ENCODE measurements at regions not wholly inside any gene's neighbourhood (a gene's known extent, or its start where the extent isn't known, plus 50 kb on each side); places are given as distances from the start of the nearest gene placed in this dataset.

- ATAC-seq (ENCODE audit: low read depth in 2 of 2) (no peak), DNase-seq (peak in 1 of 3 donors; percentile 37)
- Mint-ChIP-seq H3K27me3 (no peaks in the 10 kb centered on the region), H3K4me3 (no peak overlapping the region), H3K27ac (no peak overlapping the region), H3K36me3 (no peaks in the 10 kb centered on the region), H3K9me3 (peaks cover 0 to 2% (median 0%) of the 10 kb centered on the region in 7 donors), H3K4me1 (no peaks in the 10 kb centered on the region)
- no peaks in the 10 kb centered on the region for H3K9me3 ChIP-seq (ENCODE audit: control insufficient read depth in 2 of 2, low read length in 2 of 2)
- no peaks in the 10 kb centered on the region for H3K27me3 ChIP-seq (ENCODE audit: control insufficient read depth, insufficient read depth, low read length)
- no peaks in the 10 kb centered on the region for H3K36me3 ChIP-seq (ENCODE audit: control insufficient read depth, insufficient read depth, low read length)
- H3K4me3 ChIP-seq (ENCODE audit: low read depth, low read length) = no peak overlapping the region
- H3K4me1 ChIP-seq (ENCODE audit: control insufficient read depth, insufficient read depth, low read length, poor library complexity, severe bottlenecking) = no peaks in the 10 kb centered on the region
- no peak overlapping the region for H3K27ac ChIP-seq (ENCODE audit: insufficient read depth, low read length, poor library complexity, severe bottlenecking)
Observed at GRCh38 chr3:64399205-64399800, 174.0 kb upstream of the PRICKLE2 start.

GRCh38 chr3:64398476-64398875 lies 173.2 kb upstream of the PRICKLE2 start:
- Histone ChIP-seq H3K27me3 (ENCODE audit: control insufficient read depth, insufficient read depth, low read length) (no peaks in the 10 kb centered on the region), H3K4me1 (ENCODE audit: control insufficient read depth, insufficient read depth, low read length, poor library complexity, severe bottlenecking) (no peaks in the 10 kb centered on the region), H3K36me3 (ENCODE audit: control insufficient read depth, insufficient read depth, low read length) (no peaks in the 10 kb centered on the region), H3K4me3 (ENCODE audit: low read depth, low read length) (no peak overlapping the region), H3K9me3 (ENCODE audit: control insufficient read depth in 2 of 2, low read length in 2 of 2) (no peaks in the 10 kb centered on the region), H3K27ac (ENCODE audit: insufficient read depth, low read length, poor library complexity, severe bottlenecking) (no peak overlapping the region)
- Mint-ChIP-seq H3K27ac (no peak overlapping the region), H3K4me1 (no peaks in the 10 kb centered on the region), H3K36me3 (no peaks in the 10 kb centered on the region), H3K27me3 (no peaks in the 10 kb centered on the region), H3K4me3 (no peak overlapping the region), H3K9me3 (peaks cover 0 to 2% (median 0%) of the 10 kb centered on the region in 7 donors)
- no peak for DNase-seq
- ATAC-seq (ENCODE audit: low read depth in 2 of 2) = no peak

- Histone ChIP-seq H3K36me3 (ENCODE audit: control insufficient read depth, insufficient read depth, low read length) (no peaks in the 10 kb centered on the region), H3K9me3 (ENCODE audit: control insufficient read depth in 2 of 2, low read length in 2 of 2) (no peaks in the 10 kb centered on the region), H3K27ac (ENCODE audit: insufficient read depth, low read length, poor library complexity, severe bottlenecking) (no peak overlapping the region), H3K27me3 (ENCODE audit: control insufficient read depth, insufficient read depth, low read length) (no peaks in the 10 kb centered on the region), H3K4me1 (ENCODE audit: control insufficient read depth, insufficient read depth, low read length, poor library complexity, severe bottlenecking) (no peaks in the 10 kb centered on the region), H3K4me3 (ENCODE audit: low read depth, low read length) (no peak overlapping the region)
- ATAC-seq (ENCODE audit: low read depth in 2 of 2) = no peak
- no peaks in the 10 kb centered on the region for H3K27me3 Mint-ChIP-seq
- no peaks in the 10 kb centered on the region for H3K4me1 Mint-ChIP-seq
- DNase-seq = no peak
- no peak overlapping the region for H3K4me3 Mint-ChIP-seq
- H3K36me3 Mint-ChIP-seq = no peaks in the 10 kb centered on the region
- H3K27ac Mint-ChIP-seq = no peak overlapping the region
- H3K9me3 Mint-ChIP-seq = peaks cover 0 to 2% (median 0%) of the 10 kb centered on the region in 7 donors
Observed at GRCh38 chr3:64398006-64398405, 172.7 kb upstream of the PRICKLE2 start.

- Histone ChIP-seq H3K9me3 (ENCODE audit: control insufficient read depth in 2 of 2, low read length in 2 of 2) (no peaks in the 10 kb centered on the region), H3K36me3 (ENCODE audit: control insufficient read depth, insufficient read depth, low read length) (no peaks in the 10 kb centered on the region), H3K27ac (ENCODE audit: insufficient read depth, low read length, poor library complexity, severe bottlenecking) (no peak overlapping the region), H3K4me3 (ENCODE audit: low read depth, low read length) (no peak overlapping the region), H3K27me3 (ENCODE audit: control insufficient read depth, insufficient read depth, low read length) (no peaks in the 10 kb centered on the region), H3K4me1 (ENCODE audit: control insufficient read depth, insufficient read depth, low read length, poor library complexity, severe bottlenecking) (no peaks in the 10 kb centered on the region)
- H3K27me3 Mint-ChIP-seq = no peaks in the 10 kb centered on the region
- no peak overlapping the region for H3K27ac Mint-ChIP-seq
- no peaks in the 10 kb centered on the region for H3K36me3 Mint-ChIP-seq
- H3K9me3 Mint-ChIP-seq = peaks cover 0 to 2% (median 0%) of the 10 kb centered on the region in 7 donors
- H3K4me1 Mint-ChIP-seq = no peaks in the 10 kb centered on the region
- no peak for ATAC-seq (ENCODE audit: low read depth in 2 of 2)
- no peak overlapping the region for H3K4me3 Mint-ChIP-seq
- no peak for DNase-seq
Observed at GRCh38 chr3:64397573-64397972, 172.3 kb upstream of the PRICKLE2 start.

- Histone ChIP-seq H3K36me3 (ENCODE audit: control insufficient read depth, insufficient read depth, low read length) (no peaks in the 10 kb centered on the region), H3K4me3 (ENCODE audit: low read depth, low read length) (no peak overlapping the region), H3K27ac (ENCODE audit: insufficient read depth, low read length, poor library complexity, severe bottlenecking) (no peak overlapping the region), H3K27me3 (ENCODE audit: control insufficient read depth, insufficient read depth, low read length) (no peaks in the 10 kb centered on the region), H3K9me3 (ENCODE audit: control insufficient read depth in 2 of 2, low read length in 2 of 2) (no peaks in the 10 kb centered on the region), H3K4me1 (ENCODE audit: control insufficient read depth, insufficient read depth, low read length, poor library complexity, severe bottlenecking) (no peaks in the 10 kb centered on the region)
- Mint-ChIP-seq H3K9me3 (peaks cover 0 to 2% (median 0%) of the 10 kb centered on the region in 7 donors), H3K27ac (no peak overlapping the region), H3K27me3 (no peaks in the 10 kb centered on the region), H3K4me1 (no peaks in the 10 kb centered on the region), H3K4me3 (no peak overlapping the region), H3K36me3 (no peaks in the 10 kb centered on the region)
- ATAC-seq (ENCODE audit: low read depth in 2 of 2) (no peak), DNase-seq (no peak)
Observed at GRCh38 chr3:64395490-64395889, 170.2 kb upstream of the PRICKLE2 start.

- Histone ChIP-seq H3K4me3 (ENCODE audit: low read depth, low read length) (no peak overlapping the region), H3K27ac (ENCODE audit: insufficient read depth, low read length, poor library complexity, severe bottlenecking) (no peak overlapping the region), H3K9me3 (ENCODE audit: control insufficient read depth in 2 of 2, low read length in 2 of 2) (no peaks in the 10 kb centered on the region), H3K4me1 (ENCODE audit: control insufficient read depth, insufficient read depth, low read length, poor library complexity, severe bottlenecking) (no peaks in the 10 kb centered on the region), H3K27me3 (ENCODE audit: control insufficient read depth, insufficient read depth, low read length) (no peaks in the 10 kb centered on the region), H3K36me3 (ENCODE audit: control insufficient read depth, insufficient read depth, low read length) (no peaks in the 10 kb centered on the region)
- Mint-ChIP-seq H3K36me3 (no peaks in the 10 kb centered on the region), H3K27me3 (no peaks in the 10 kb centered on the region), H3K4me3 (no peak overlapping the region), H3K9me3 (peaks cover 0 to 2% (median 0%) of the 10 kb centered on the region in 7 donors), H3K27ac (no peak overlapping the region), H3K4me1 (no peaks in the 10 kb centered on the region)
- ATAC-seq (ENCODE audit: low read depth in 2 of 2) (no peak), DNase-seq (no peak)
Observed at GRCh38 chr3:64393193-64393592, 167.9 kb upstream of the PRICKLE2 start.

- H3K36me3 Mint-ChIP-seq = no peaks in the 10 kb centered on the region
- no peak overlapping the region for H3K27ac Mint-ChIP-seq
- no peak for ATAC-seq (ENCODE audit: low read depth in 2 of 2)
- H3K4me1 ChIP-seq (ENCODE audit: control insufficient read depth, insufficient read depth, low read length, poor library complexity, severe bottlenecking) = no peaks in the 10 kb centered on the region
- H3K4me3 ChIP-seq (ENCODE audit: low read depth, low read length) = no peak overlapping the region
- no peaks in the 10 kb centered on the region for H3K4me1 Mint-ChIP-seq
- H3K27me3 ChIP-seq (ENCODE audit: control insufficient read depth, insufficient read depth, low read length) = no peaks in the 10 kb centered on the region
- H3K9me3 ChIP-seq (ENCODE audit: control insufficient read depth in 2 of 2, low read length in 2 of 2) = no peaks in the 10 kb centered on the region
- H3K9me3 Mint-ChIP-seq = peaks cover 0 to 1% (median 0%) of the 10 kb centered on the region in 7 donors
- no peak overlapping the region for H3K27ac ChIP-seq (ENCODE audit: insufficient read depth, low read length, poor library complexity, severe bottlenecking)
- H3K36me3 ChIP-seq (ENCODE audit: control insufficient read depth, insufficient read depth, low read length) = no peaks in the 10 kb centered on the region
- no peak overlapping the region for H3K4me3 Mint-ChIP-seq
- H3K27me3 Mint-ChIP-seq = no peaks in the 10 kb centered on the region
- no peak for DNase-seq
Observed at GRCh38 chr3:64392001-64392400, 166.7 kb upstream of the PRICKLE2 start.

- no peaks in the 10 kb centered on the region for H3K4me1 ChIP-seq (ENCODE audit: control insufficient read depth, insufficient read depth, low read length, poor library complexity, severe bottlenecking)
- peaks cover 4% of the 10 kb centered on the region for H3K27me3 Mint-ChIP-seq
- ATAC-seq (ENCODE audit: low read depth in 2 of 2) (no peak), DNase-seq (no peak)
- no peaks in the 10 kb centered on the region for H3K36me3 ChIP-seq (ENCODE audit: control insufficient read depth, insufficient read depth, low read length)
- H3K9me3 Mint-ChIP-seq = peaks cover 0 to 1% (median 0%) of the 10 kb centered on the region in 7 donors
- no peak overlapping the region for H3K27ac ChIP-seq (ENCODE audit: insufficient read depth, low read length, poor library complexity, severe bottlenecking)
- no peaks in the 10 kb centered on the region for H3K27me3 ChIP-seq (ENCODE audit: control insufficient read depth, insufficient read depth, low read length)
- H3K27ac Mint-ChIP-seq = no peak overlapping the region
- H3K4me1 Mint-ChIP-seq = no peaks in the 10 kb centered on the region
- no peaks in the 10 kb centered on the region for H3K9me3 ChIP-seq (ENCODE audit: control insufficient read depth in 2 of 2, low read length in 2 of 2)
- H3K4me3 ChIP-seq (ENCODE audit: low read depth, low read length) = no peak overlapping the region
- H3K36me3 Mint-ChIP-seq = no peaks in the 10 kb centered on the region
- no peak overlapping the region for H3K4me3 Mint-ChIP-seq
Observed at GRCh38 chr3:64390893-64391292, 165.6 kb upstream of the PRICKLE2 start.
